ENCODE measurements at regions not wholly inside any gene's neighbourhood (a gene's known extent, or its start where the extent isn't known, plus 50 kb on each side); places are given as distances from the start of the nearest gene placed in this dataset.
A peak's percentile ranks its signal among the peaks of the same experiment; 100 is the strongest.

DNA sequence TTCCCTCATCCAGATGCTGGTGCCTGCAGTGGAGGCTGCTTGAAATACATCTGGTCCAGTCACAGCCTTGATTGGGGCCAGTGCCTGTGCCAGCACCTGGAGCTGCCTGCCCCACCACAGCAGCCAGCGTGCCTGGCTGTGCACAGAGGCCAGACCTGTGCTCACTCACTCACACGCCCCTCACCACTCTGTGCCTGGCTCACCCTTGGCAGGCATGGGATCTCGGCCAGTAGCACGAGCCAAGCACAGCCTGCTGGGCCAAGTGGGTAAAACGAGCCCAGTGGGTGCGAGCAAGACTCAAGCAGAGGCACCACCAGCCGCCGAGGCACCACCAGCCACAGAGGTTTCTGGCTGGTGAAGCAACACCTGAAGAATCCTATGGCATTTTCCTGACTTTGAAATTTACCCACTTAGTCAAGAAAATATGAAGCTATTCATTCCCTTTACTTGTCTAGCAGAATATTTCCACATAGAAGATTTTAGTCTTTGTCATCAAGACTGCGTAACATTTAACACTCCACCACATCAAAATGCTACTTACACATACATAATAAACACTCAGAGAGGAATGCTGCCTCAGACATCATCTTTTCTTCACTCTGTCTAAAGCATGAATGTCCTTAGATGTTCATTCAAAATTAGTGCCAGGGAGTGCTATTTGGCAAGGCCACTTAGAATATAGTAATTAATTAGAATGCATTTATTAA, 424.3 kb upstream of the FAT3 start:
- peak; percentile 61 for DNase-seq

DNA sequence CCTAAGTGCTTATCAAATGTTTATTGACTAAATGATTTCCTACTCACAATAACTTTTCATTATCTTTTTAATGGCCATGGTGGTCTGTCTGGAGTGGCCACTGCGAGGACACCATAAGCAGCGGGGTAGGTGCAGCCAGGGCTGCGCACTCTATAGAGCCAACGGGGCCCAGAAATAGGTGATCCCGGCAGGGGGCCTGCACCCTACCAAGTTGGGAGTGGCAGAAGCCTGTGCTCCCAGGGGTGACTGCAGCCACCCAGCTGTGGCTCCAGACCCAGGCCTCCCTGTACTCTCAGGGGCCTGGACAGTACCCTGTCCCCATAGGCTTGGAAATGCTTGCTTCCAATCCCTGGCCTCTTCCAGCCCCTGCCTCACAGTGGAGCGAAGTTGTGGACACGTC, 426.4 kb upstream of the FAT3 start:
- DNase-seq: no peak

DNA sequence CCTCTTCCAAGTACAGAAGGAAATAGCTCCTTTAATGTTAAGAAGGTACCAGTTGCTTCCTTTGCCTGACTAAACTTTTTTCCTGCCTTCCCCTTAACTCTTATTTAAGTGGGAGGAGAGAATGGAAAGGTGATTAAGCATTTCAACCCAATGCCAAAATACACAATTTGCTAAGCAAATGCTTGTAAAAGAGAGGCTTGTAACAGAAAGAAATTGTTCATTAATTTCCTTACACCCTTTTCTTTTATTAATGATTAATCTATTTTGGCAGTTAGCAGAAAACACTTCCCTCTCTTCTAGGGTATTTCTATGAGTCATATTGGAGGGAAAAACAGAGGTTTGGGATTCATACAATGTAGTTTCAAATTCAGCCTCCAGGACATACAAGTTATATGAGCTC, 427.6 kb upstream of the FAT3 start:
- peak; percentile 35 for DNase-seq

DNA sequence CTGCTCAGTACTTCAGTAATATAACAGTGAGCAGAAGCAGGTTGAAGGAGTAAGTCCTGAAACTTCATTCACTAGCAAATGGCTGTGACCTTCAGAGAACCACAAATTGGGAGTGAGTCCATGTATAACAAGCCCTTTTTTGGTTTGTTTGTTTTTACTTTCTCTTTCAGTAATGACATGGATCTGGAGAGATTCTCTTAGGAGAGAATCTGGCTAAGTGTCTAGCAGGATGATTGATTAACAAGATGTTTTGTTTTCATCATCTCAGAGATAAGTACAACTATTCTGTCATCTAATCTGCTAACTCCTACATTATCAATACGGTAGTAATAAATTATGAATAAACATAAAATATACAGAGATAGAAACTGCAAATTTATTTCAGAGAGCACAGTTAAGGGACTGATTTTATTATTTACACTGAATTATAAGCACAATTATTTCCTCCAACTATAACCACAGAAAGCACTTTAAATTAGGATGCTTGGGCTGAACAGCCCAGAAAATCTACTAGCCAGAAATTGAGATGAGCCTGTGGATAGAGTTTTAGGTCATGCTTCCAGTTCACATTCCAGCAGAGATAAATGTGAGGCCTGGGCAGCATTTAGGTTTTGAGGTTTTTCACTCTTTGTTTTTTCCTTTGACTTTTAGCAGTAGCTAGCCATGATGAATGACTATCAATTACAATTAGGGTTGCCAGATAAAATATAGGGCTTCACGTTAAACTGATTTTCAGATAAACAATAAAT, 429.3 kb upstream of the FAT3 start:
- peak; percentile 47 for DNase-seq

DNA sequence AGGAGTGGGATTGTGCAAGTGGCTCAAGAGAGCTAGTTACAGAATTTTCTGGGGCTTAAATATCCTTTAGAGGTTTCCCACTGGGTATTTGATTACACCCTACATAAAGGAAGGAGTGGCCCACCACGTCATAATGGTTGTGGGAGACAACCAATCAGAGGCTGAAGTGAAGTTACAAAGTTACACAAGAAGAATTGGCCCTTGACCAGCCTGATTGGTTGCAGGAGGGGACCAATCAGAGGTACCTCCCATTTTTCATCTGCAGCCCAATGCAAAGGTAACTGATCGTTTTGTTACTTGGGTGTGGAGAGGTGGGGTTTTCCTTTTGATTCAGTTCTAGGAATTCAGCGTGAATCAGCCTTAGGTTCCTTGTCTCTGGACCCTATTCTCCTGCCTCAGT, 430.5 kb upstream of the FAT3 start:
- DNase-seq: no peak

DNA sequence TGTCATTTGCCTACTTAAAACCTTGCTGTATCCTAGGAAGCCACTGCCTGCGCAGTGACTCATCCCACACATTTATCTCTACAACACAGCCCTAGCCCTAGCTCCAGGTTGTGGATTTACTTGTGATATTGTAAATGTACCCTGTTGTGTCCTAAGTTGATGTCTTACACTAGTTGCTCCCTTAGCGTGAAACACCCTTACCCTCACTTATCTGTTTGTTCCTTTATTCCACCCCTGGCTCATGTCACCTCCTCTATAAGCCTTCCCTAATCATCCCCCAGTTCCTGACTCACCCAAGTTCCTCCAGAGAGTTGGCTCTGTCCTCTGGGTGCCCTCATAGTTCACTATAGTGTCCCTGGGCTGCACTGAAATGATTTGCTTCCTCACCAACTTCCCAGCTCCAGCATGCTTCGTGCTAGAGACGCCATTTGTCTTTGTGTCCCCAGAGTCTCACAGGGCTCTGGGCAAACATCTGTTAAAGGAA, 431.8 kb upstream of the FAT3 start:
- DNase-seq: no peak

DNA sequence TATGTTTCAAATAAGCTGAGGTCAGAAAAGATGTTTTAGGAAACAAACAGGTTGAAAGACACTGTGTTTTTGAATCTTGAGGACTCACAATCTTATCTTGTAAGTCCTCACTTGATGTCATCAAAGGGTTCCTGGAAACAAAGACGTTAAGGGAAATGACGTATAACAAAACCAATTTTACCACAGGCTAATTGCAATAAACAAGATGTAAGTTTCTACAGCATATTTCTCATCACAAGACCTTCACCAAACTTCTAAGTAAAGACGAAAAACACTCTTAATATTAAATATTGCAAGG, 433.5 kb upstream of the FAT3 start:
- no peak for DNase-seq

DNA sequence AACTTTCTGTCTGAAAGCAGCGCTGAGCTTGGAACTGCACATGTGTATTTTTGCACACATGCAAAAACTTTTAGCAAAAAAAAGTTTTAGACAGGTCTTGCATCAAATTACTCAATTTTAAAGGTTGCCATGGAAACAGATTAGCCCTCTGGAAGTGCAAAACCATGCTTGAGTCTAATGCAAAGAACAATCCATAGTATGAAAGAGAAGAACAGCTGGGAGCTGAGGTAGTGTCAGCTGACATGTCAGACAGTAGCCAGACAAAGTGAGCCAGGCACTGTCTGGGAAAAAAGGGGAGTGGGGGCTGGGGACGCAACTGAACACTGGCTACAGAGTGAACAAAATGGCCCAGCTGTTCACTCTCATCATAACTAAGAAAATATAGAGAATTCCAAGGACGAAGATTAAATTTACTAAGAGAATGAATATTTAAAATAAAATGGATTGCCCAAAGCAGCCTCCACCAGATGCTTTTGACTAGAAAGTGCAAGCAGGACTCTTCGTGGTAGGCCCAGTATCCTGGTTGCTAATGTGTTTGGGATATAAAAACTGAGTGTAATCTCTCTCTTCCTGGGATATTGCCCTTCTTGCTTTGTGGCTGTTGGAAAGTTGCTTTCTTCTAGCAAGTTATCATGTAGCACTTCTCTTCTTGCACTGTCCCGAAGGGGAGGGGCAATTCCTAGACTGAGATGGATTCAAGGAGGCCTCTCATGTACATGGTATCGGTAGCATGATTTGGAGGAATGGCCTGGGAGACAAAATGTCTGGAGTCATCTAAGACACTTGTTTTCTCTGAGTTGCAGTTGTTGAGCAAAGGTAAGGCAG, 434.1 kb upstream of the FAT3 start:
- peak; percentile 13 for DNase-seq

DNA sequence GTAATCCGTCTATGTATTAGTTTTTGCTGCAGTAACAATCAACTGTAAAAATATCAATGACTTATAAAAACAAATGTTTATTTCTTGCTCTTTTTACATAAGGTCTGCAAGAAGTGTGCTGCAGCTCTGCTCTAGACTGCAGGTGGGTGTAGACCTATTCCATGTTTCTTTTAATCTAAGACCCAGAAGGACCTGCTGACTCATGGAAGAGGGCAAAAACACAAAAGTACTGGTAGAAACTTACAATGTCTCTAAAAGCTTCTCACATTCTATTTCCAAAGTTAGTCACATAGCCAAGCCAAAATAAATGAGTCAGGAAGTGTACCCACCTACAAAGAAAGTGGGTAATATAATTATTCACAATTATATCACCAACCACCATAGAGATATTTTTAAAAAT, 435.9 kb upstream of the FAT3 start:
- DNase-seq: no peak

DNA sequence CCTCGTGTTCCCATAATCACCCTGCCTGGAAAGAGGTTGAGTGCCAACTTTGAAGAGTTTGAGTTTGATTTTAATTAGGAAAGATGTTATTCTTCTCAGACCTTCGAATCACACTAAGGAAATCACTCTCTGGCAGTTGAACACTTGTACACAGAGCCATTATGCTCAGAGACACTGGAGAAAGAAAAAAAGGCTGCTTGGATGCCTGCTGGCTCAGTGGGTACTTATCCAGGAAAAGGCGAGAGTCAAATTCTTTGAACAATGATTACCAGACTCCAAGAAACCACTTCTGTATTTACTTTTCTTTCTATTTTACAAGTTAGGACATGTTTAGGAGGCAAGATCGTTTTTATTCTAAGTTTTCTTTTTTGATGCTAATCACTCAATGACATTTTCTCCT, 438.5 kb upstream of the FAT3 start:
- DNase-seq: peak; percentile 82

DNA sequence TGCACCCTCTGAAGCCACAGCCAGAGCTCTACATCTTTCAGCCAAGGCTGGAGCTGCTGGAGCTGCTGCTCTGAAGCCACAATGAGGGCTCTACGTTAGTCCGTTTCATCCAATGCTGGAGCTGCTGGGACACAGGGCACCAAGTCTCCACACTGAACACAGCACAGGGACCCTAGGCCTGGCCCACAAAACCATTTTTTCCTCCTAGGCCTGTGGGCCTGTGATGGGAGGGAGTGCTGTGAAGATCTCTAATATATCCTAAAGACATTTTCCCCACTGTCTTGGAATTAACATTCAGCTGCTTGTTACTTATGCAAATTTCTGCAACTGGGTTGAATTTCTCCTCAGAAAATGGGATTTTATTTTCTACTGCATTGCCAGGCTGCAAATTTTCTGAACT, 441.4 kb upstream of the FAT3 start:
- DNase-seq: no peak

DNA sequence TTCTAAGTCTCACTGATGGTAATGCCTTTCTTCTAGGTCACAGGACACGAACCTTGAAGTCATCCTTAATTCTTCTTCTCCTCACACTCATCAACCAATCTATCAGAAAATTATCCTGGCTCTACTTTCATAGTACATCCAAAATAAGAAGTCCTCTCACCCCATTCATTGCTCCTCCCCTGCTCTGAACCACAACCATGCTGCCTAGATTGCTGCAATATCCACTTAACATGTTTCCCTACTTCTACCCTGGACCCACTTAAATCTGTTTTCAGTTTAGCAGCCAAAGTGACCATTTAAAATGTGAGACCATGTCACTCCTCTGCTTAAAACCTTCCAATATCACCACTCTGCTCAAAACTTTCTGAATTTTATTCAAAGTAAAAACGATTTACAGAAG, 445.9 kb upstream of the FAT3 start:
- DNase-seq: no peak

DNA sequence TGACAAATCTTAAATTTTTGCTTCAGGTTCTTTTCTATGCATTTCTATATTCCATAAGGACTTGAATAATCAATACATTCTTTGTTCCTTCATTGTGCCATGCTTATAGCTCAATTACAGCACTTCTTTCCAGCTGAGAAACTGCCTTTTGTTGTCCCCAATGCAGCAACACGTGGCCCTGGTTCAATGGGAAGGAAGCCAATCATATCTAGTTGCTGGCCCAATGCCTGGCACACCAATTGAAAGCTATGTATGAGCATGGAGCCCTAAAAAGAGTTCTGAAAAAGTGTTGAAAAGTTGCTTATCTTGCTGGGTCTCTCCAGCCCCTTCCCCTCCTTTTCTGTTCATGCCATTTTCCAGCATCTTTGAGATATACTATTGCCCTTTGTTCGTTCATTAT, 448.0 kb upstream of the FAT3 start:
- peak; percentile 68 for DNase-seq

DNA sequence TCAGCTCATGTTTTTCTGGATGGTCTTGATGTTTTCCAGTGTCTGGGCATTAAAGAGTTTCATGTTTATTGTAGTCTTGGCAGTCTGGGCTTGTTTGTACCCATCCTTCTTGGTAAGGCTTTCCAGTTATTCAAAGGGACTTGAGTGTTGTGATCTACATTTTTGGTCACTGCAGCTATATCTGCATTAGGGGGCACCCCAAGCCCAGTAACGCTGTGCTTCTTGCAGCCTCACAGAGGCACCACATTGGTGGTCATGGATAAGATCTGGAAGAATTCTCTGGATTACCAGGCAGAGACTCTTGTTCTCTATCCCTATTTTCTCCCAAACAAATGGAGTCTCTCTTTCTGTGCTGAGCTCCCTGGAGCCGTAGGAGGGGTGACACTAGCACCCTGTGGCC, 451.5 kb upstream of the FAT3 start:
- DNase-seq: peak; percentile 50

DNA sequence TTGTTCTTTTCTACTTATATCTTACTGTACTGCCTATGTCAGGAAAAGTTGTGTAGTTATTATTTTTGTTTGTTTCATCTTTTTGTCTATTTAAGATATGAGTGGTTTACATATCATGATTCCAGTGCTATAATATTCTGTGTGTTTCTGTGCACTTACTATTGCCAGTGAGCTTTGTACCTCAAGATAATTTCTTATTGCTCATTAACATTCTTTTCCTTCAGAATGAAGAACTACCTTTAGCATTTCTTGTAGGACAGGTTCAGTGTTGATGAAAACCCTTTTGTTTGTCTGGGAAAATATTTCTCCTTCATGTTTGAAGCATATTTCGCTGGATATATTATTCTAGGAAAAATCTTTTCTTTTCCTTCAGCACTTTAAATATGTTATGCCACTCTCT, 452.7 kb upstream of the FAT3 start:
- no peak for DNase-seq

DNA sequence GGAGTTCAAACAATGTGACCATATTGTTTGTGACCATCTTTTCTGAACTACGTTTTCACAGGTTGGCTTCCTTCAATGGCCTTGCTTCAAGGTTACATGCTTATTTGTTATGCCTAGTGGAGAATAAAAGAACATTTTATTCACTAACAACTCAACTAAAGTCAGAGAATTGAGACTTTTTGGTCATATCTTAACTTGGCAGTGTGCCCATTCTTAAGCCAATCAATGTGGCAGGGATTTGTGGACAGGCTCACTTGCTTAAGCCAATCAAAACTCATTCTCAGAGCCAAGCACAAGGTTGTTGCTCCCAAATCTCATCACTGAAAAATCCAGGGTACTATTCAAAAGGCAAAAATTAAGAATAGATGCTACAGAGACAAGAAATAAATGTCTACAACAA, 455.8 kb upstream of the FAT3 start:
- no peak for DNase-seq

DNA sequence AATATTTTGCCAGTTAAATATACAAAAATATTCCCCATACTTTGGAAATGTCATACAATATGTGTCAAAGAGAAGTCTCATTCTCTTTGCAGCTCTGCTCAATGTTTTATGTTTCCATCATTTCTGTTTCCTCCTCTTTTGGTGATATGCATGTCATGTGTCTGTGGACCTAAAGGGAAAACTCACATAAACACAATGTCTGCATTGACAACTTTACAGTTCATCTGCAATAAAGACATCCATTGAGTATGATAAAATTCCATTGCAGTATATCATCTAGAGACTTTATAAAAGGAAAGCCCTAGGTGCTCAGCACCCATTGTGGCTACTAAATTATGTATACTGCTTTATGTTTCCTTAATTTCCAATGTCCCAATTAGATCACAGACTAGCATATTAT, 461.3 kb upstream of the FAT3 start:
- DNase-seq: no peak

DNA sequence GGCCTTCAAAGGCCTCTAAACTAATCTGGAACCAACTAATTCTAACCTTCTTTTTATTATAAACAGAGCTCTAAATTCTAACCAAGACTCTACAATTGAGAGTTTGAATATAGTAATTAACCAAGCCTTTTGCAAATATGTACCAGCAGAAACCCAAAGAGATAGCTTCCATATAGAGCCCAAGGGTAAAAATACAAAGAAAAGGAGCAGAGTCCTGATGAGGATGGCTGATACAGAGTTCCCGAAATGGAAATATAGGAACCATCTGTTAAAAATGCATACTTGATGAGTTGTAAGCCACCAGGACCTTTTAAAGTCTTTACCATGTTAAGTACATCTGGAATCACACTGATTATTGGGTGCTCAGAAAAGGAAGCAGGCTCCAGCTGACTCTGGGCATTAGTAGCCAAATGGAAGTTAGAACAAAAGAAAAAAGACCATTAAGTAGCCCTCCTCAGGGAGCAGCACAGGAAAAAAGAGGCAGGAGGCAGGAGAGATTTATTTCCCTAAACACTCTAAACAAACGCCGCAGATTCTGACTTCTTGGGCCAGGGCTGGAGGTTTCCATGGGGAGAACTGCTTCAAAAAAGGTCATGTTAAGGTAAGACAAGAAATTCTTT, 463.1 kb upstream of the FAT3 start:
- DNase-seq: no peak

DNA sequence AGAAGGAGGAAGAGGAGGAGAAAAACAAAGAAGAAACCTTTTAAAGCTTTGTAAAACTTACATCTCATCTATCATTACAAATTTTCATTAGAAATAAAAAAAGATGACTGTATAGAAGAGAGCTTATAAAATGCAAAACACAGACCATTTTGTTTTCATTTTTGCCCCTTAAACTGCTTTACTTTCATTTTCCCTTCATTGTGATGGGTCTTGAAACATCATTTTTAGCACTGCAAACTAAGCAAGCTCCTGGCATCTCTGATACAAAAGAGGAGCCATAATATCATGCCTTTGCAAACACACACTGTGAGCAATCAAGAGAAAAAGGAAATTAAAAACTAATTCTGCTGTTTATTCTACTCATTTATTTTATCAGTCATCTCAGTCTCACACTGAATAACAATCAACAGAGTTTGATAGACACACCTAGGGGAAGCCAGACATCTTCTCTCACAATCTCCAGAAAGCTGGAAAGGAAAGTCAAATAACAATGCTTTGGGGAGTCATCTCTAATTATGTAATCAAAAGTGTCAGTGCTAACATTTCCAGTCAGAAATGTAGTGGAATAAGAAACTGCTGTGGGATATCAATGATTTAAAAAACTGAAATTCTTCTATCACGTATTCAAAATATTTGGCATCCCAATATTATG, 467.7 kb upstream of the FAT3 start:
- DNase-seq: no peak

DNA sequence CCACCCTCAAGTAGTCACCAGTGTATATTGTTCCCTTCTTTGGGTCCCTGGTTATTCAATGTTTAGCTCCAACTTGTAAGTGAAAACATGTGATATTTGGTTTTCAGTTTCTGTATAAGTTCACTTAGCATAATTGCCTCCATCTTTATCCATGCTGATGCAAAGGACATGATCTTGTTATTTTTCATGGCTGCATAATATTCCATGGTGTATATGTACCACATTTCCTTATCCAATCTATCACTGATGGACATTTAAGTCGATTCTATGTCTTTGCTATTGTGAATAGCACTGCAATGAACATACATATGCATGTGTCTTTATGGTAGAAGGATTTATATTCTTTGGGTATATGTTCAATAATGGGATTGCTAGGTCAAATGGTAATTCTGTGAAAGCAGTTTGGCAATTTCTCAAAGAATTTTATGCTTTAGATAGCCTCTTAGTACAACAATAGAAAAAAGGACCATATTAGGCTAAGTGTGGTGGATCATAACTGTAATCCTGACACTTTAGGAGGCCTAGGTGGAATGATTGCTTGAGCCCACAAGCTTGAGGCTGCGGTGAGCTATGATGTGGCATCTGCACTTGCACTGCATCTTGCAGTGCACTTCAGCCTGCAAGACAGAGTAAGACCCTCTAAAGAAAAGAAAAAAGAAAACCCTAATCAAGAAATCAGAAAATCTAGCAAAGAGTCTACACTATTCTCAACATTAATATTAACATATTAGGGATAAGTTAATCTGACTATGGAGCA, 468.5 kb upstream of the FAT3 start:
- no peak for DNase-seq

DNA sequence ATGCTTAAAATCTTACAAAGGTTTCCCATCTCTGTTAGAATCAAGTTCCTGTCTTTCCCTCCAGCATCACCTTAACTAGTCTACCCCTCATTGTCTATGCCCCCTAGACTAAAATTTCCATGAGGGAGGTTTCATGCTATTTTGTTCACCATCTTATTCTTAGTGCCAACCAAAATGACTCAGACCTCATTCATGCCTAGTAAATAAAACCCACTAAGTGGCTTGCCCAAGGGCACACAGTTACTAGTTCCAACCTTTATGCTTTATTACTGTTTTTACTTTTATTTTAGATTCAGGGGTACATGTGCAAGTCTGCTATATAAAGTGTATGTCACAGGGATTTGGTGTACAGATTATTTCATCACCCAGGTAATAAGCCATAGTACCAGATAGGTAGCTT, 469.1 kb upstream of the FAT3 start:
- DNase-seq: no peak

DNA sequence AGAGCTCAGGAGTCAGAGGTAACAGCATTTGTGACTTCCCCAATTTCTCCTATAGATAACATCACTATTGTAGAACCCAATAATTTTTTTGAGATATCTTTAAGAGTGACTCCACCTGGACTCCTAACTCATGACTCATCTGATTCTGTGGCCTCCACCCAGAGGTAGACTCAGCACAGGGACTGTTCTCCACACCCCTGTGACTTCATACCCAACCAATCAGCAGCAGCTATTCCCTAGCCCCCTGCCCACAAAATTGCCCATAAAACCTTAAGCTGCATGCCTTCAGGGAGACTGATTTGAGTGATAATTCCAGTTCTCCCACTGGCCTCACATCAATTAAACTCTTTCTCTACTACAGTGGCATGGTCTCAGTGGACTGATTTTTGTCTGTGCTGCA, 475.4 kb upstream of the FAT3 start:
- DNase-seq: no peak
